ENCODE measurements at regions not wholly inside any gene's neighbourhood (a gene's known extent, or its start where the extent isn't known, plus 50 kb on each side); places are given as distances from the start of the nearest gene placed in this dataset.

DNA sequence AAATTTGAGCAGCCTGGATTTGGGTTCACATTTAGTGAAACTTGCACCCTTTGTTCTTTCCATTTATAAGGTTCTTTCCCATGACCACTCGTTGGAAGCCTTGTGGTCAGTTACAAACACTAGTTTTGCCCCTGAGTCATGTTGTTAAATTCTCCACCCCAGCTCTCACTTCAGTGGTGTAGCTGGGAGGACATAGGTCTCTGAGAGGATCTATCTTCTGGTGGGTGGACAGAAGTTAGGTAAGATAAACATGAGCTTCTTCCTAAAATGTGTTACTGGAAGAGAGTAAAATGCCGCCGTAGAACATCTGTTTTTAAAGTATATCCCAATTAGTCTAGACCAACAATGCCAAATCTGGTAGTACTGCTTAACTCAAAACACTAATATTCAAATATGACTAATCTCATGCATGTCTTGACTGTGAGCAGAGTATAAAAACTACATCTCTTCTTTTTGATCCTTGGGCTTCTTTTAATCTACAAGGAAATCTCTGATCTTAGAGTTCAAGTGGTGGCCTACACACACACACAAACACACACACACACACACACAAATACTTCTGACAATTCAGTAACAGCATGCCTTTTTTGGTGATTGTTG is 162.6 kb upstream of the FN1 start (continued):
- TF ChIP-seq, protein P1, sequence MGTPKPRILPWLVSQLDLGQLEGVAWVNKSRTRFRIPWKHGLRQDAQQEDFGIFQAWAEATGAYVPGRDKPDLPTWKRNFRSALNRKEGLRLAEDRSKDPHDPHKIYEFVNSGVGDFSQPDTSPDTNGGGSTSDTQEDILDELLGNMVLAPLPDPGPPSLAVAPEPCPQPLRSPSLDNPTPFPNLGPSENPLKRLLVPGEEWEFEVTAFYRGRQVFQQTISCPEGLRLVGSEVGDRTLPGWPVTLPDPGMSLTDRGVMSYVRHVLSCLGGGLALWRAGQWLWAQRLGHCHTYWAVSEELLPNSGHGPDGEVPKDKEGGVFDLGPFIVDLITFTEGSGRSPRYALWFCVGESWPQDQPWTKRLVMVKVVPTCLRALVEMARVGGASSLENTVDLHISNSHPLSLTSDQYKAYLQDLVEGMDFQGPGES (IDR thresholded peaks at IDR 0.05) = no peak
- TF ChIP-seq SRF (IDR thresholded peaks at IDR 0.05; ENCODE audit: low read depth in 2 of 2, low read length in 2 of 2) (no peak), STAT1 (conservative IDR thresholded peaks at IDR 0.05) (no peak)

DNA sequence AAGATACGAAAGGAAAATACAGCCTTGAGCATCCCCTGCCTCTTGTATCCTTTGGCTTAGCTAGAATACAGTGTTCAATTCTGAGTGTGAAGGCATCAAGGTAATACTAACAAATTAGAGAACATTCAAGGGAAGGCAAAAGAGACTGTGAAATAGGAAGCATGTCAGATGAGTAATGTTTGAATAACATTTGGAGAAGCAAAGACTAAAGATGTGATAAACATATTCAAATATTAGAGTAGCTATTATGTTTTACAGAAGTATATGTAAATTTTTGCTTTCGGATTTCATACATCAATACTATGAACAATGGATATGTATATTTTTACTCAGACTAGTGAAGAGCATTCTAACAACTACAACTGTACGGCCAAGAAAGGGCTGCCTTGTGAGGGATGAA is 161.7 kb upstream of the FN1 start:
- no peak overlapping the region for H2AFZ ChIP-seq (ENCODE audit: control insufficient read depth, low read depth, low read length)
- no peaks in the 10 kb centered on the region for H3K4me1 ChIP-seq (ENCODE audit: control insufficient read depth, insufficient read depth, low read length)
- ChIA-PET RAD21 (ENCODE audit: unreplicated experiment) (interaction anchor here (0.8 kb wide), 1 partner anchor 9 kb away, joined by 3 read pairs; no protein-coding TSS in a partner anchor), POLR2A (interaction anchor here (0.8 kb wide), 1 partner anchor 10 kb away, joined by 3 read pairs; no protein-coding TSS in a partner anchor), CTCF (interaction anchor here (1.4 to 1.7 kb wide), 2 partner anchors 21 to 231 kb away, joined by 3 to 5 read pairs; no protein-coding TSS in a partner anchor), SMC1A (ENCODE audit: uncharacterized antibody, unreplicated experiment) (interaction anchor here (0.7 to 1.4 kb wide), 7 partner anchors 8 to 51 kb away, joined by 3 to 6 read pairs (median 3); no protein-coding TSS in a partner anchor)
- H3K9ac ChIP-seq (ENCODE audit: control insufficient read depth, insufficient read depth, low read length) = no peak overlapping the region
- FAIRE-seq (no peak), DNase-seq (ENCODE audit: low read depth, low spot score) (no peak), ATAC-seq (no peak)
- no peak overlapping the region for H3K4me2 ChIP-seq (ENCODE audit: control insufficient read depth, insufficient read depth)
- H3K9me3 ChIP-seq (replicated peaks; ENCODE audit: control insufficient read depth, insufficient read depth, low read length) = no peaks in the 10 kb centered on the region
- intact Hi-C loops (cut with micrococcal nuclease; ENCODE audit: unreplicated experiment) = no loop called here
- no peak for TF ChIP-seq MYB (IDR thresholded peaks at IDR 0.05; ENCODE audit: borderline replicate concordance, low read depth, low read length)
- TF ChIP-seq RELA (IDR thresholded peaks at IDR 0.05; ENCODE audit: borderline replicate concordance, partially characterized antibody) = no peak
- WGBS (ENCODE audit: insufficient coverage, insufficient replicate concordance, low lambda C conversion rate, missing lambda C conversion rate) = 12% methylated on average over 3 of the region's 3 CpGs
- no peak overlapping the region for H3K27ac ChIP-seq (ENCODE audit: control insufficient read depth, insufficient read depth)
- in situ Hi-C loops (cut with MboI) = no loop called here
- no peak overlapping the region for H3K4me3 ChIP-seq
- no TSS peak for BruUV-seq (replicated peaks)
- no peaks in the 10 kb centered on the region for H3K27me3 ChIP-seq (replicated peaks in 1 of 2; ENCODE audit: control insufficient read depth in 2 of 2, insufficient read depth in 2 of 2, low read length in 1 of 2)
- H3K36me3 ChIP-seq (ENCODE audit: control insufficient read depth in 2 of 2, insufficient read depth in 2 of 2, low read length in 1 of 2) = no peaks in the 10 kb centered on the region
- no peaks in the 10 kb centered on the region for H4K20me1 ChIP-seq (ENCODE audit: control insufficient read depth, insufficient read depth)
- H3K79me2 ChIP-seq (ENCODE audit: control insufficient read depth, insufficient read depth, low read length) = no peaks in the 10 kb centered on the region
